ENCODE measurements at regions not wholly inside any gene's neighbourhood (a gene's known extent, or its start where the extent isn't known, plus 50 kb on each side); places are given as distances from the start of the nearest gene placed in this dataset.

- TF ChIP-seq CTCF (IDR thresholded peaks at IDR 0.05) = no peak
- TF ChIP-seq POLR2A (IDR thresholded peaks at IDR 0.05) = no peak
Observed at GRCh38 chr18:39655341-39655740, 2089.7 kb upstream of the CELF4 start.

Measured in Peyer's patch (tissue), 4 donors.